ENCODE measurements at regions not wholly inside any gene's neighbourhood (a gene's known extent, or its start where the extent isn't known, plus 50 kb on each side); places are given as distances from the start of the nearest gene placed in this dataset.
A peak's percentile ranks its signal among the peaks of the same experiment; 100 is the strongest.
"Not testable (repeated sequence)": the region's sequence is repeated elsewhere in the genome, so short reads cannot be mapped to it uniquely, and the experiment has no call there.

GRCh38 chr4:63080934-63081333, 1328.3 kb downstream of the TECRL start:
- DNase-seq (ENCODE audit: low spot score), result no peak

- DNase-seq (ENCODE audit: low spot score), result no peak
Measured at GRCh38 chr4:63063760-63064159, 1345.5 kb downstream of the TECRL start.

GRCh38 chr4:63062891-63063290, 1346.4 kb downstream of the TECRL start:
- DNase-seq (ENCODE audit: low spot score), result not testable (repeated sequence)

GRCh38 chr4:63049726-63050125, 1359.5 kb downstream of the TECRL start:
- DNase-seq (ENCODE audit: low spot score), result no peak

- no peak for DNase-seq (ENCODE audit: low spot score)
Measured at GRCh38 chr4:63049278-63049677, 1360.0 kb downstream of the TECRL start.

GRCh38 chr4:63036159-63036866, 1372.9 kb downstream of the TECRL start:
- DNase-seq (ENCODE audit: low spot score), result no peak

DNA sequence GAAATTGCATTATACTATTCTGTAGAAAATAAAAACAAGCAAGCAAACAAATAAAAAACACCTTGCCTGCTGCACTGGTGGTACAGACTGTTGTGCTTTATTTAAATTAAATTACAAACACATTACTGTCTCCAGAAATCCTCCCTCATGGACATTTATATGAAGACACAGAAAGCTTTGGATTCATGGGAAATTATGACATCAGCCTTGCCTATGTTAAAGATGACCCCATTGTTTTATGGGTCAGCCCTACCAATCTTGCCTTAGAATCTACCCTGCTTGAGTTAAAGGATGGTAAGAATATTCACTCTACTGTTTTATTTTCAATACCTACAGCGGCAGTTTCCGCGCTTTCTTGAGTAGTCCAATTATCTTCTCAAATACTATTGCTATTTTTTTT, 1379.9 kb downstream of the TECRL start:
- DNase-seq (ENCODE audit: low spot score), result no peak

DNA sequence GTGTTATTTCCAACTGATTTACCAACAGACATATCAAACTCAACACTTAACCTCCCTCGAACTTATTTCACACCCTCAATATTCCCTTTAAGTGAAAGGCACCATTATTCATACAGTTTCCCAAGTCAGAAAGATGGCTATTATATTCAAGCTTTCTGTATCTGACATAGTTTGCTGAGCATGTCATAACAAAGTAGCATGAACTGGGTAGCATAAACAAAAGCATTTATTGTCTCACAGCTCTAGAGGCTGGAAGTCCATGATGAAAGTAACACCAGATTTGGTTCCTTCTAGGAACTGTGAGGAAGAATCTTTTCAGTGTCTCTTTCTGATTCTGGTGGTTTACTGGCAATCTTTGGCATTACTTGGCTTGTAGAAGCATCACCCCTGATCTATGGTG, 1388.6 kb downstream of the TECRL start:
- no peak for DNase-seq (ENCODE audit: low spot score)

DNA sequence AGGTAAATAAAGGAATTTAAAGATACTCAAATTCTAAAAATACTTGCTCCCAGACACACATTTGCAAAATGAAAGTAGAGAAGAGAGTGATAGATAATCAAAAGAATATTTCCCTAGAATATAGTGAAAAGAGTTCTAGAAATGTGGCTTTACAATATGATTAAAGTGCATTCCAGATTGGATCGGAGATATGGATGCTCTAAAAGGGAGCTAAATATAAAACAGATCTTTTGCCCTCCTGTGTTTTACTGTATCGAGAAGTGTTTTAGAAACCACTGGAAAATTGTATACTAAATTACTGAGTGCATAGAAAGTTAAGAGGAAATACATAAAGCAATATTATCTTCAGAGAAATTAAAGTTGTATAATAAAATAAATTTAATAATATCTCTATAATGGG, 1392.0 kb downstream of the TECRL start:
- peak; percentile 13 for DNase-seq (ENCODE audit: low spot score)

DNA sequence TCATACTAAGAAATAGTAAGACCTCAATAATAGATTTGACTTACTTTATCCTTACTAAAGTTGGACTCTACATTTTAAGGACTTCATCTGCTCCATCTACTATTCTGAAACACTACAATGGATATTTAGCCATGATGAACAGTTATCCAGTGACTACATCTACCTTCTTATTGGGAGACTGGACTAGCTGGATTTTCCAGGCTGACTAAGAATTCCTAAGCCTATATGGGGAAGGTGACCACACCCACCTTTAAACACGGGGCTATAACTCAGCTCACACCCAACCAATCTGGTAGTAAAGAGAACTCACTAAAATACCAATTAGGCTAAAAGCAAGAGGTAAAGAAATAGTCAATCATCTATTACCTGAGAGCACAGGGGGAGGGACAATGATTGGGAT, 1438.4 kb downstream of the TECRL start:
- no peak for DNase-seq (ENCODE audit: low spot score)

- DNase-seq (ENCODE audit: low spot score), result no peak
Measured at GRCh38 chr4:62960415-62960814, 1448.8 kb downstream of the TECRL start.

DNA sequence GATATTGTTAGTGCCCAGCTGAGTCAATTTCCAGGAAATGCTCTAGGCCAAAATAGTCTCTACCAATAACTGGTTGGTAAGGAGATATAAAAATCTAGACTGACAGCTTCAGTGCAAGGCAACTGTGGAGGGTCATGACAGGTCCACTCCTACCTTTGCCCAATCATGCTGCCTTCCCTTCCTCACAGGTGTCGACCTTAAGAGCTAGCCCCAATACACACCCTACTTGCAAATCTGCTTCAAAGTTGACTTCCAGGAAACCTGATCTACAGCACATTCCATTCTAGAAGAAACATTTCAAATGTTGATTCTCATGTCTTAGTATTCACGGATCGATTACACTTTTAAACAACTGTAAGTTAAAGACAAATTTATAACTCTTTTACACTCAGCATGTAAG, 1455.5 kb downstream of the TECRL start:
- DNase-seq (ENCODE audit: low spot score), result no peak

- DNase-seq (ENCODE audit: low spot score), result peak; percentile 4
Measured at GRCh38 chr4:62952366-62952765, 1456.9 kb downstream of the TECRL start.

- DNase-seq (ENCODE audit: low spot score), result no peak
Measured at GRCh38 chr4:62948108-62948507, 1461.1 kb downstream of the TECRL start.

DNA sequence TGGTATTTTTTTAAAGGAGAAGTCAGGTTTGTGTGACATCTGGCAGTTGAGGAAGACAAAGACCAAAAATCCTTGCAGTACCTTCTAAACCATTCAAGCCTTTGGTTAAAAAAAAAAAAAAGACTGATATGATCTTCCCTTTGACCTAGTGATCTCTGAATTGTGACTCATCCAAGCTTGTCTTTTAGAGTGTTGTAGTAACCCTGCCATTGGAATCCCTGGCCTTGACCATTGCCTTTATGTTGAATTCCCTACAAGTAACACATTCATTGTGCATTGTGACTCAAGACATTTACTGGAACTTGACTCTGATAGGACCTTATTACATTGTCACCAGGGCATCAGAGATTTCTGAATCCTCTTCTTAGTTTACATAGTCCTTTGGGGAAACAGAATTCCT, 1469.0 kb downstream of the TECRL start:
- DNase-seq (ENCODE audit: low spot score), result no peak

- no peak for DNase-seq (ENCODE audit: low spot score)
Measured at GRCh38 chr4:62930884-62931283, 1478.4 kb downstream of the TECRL start.

DNA sequence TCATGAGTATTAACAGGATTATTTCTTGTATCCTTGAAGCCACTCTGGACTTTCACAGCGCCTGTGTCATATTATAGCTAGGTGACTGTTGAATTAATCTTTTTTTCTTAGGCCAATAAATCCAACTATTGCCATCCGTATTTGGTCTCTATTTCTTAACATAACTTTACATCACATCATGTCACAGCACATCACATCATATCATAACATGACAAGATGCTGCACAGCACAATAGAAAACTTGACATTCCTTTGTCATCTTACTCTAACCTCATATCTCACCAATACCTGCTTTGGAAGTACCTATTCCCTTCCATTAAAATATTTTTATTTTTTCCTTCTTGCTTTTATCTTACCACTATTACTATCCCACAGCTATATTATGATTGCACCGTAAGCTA, 1480.8 kb downstream of the TECRL start:
- DNase-seq (ENCODE audit: low spot score), result no peak

GRCh38 chr4:62927574-62927973, 1481.7 kb downstream of the TECRL start:
- no peak for DNase-seq (ENCODE audit: low spot score)

DNA sequence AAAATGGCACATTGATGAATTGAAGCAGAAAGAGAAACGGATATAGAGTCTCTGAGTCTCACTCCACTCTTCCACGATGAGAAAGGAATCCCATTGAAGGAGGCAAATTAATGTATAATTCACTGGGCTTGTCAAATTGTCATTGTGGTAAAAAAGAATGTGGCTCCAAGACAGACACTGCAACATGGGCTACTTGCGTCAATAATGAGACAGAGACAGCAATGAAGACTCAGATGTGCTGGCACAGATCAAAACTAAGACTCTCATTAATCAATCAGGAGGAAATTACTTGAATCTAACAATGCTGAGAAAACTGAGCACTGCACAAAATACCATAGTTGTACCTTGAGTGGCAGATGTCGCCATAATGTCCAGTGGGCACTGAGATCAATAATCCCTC, 1485.5 kb downstream of the TECRL start:
- DNase-seq (ENCODE audit: low spot score), result no peak

DNA sequence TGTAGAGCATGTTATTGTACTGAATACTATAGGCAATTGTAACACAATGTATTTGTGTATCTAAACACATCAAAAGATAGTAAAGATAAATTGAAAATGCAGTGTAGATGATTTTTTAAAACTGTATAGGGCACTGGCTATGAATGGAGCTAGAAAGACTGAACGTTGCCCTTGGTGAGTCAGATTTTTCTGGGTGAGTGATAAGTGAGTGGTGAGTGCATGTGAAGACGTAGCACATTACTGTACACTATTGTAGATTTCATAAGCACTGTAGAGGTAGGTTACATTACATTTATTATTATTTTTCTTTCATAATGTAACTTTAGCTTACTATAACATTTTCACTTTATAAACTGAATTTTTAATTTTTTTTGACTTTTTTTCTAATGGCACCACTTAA, 1491.6 kb downstream of the TECRL start:
- DNase-seq (ENCODE audit: low spot score), result no peak

- peak; percentile 9 for DNase-seq (ENCODE audit: low spot score)
Measured at GRCh38 chr4:62914758-62915157, 1494.5 kb downstream of the TECRL start.

GRCh38 chr4:62913065-62913464, 1496.2 kb downstream of the TECRL start:
- DNase-seq (ENCODE audit: low spot score), result no peak

GRCh38 chr4:62912531-62912930, 1496.7 kb downstream of the TECRL start:
- DNase-seq (ENCODE audit: low spot score), result no peak

GRCh38 chr4:62909238-62909637, 1500.0 kb downstream of the TECRL start:
- DNase-seq (ENCODE audit: low spot score), result no peak
